ENCODE measurements at regions not wholly inside any gene's neighbourhood (a gene's known extent, or its start where the extent isn't known, plus 50 kb on each side); places are given as distances from the start of the nearest gene placed in this dataset.

DNA sequence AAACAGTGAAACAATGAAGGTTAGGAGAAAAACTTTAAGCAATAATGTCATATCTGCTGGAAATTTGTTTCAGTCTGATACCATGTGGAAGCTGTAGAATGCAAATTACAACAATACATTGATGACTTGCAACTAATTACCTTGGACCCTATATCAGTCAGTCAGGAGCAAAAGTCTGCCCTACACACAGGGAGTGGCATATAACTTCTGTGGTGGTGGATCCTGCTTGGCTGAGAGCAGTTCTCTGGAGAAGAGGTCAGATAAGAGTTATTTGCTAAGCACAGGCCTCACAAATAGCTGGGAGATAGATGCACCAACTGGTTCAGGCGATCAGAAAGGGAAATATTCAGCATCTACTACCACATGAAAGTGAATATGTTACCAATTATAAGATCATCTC, 1364.6 kb upstream of the EPHA6 start:
- no peak for TF ChIP-seq HDAC6 (IDR thresholded peaks at IDR 0.05; ENCODE audit: low read depth, low read length)
- no peak for TF ChIP-seq YY1 (IDR thresholded peaks at IDR 0.05; ENCODE audit: low read depth, low read length)
- TF ChIP-seq BRCA1 (IDR thresholded peaks at IDR 0.05; ENCODE audit: low read depth, low read length): no peak
- no peak for TF ChIP-seq SRF (IDR thresholded peaks at IDR 0.05; ENCODE audit: low read depth, low read length)
- TF ChIP-seq KDM5A (IDR thresholded peaks at IDR 0.05; ENCODE audit: low read length): no peak
- no peak for TF ChIP-seq SP2 (IDR thresholded peaks at IDR 0.05; ENCODE audit: low read length)
- no peak for TF ChIP-seq TAF7 (optimal IDR thresholded peaks at IDR 0.05; ENCODE audit: borderline replicate concordance, low read depth, low read length)
- no peak for TF ChIP-seq RFX5 (IDR thresholded peaks at IDR 0.05; ENCODE audit: borderline replicate concordance, low read depth, low read length)
- no peak for TF ChIP-seq SP1 (IDR thresholded peaks at IDR 0.05; ENCODE audit: low read depth, low read length)
- no peak for TF ChIP-seq GTF2F1 (IDR thresholded peaks at IDR 0.05; ENCODE audit: borderline replicate concordance, low read depth, low read length)
- no peak for TF ChIP-seq KDM1A (IDR thresholded peaks at IDR 0.05; ENCODE audit: borderline replicate concordance, low read length)
- TF ChIP-seq, protein P1, sequence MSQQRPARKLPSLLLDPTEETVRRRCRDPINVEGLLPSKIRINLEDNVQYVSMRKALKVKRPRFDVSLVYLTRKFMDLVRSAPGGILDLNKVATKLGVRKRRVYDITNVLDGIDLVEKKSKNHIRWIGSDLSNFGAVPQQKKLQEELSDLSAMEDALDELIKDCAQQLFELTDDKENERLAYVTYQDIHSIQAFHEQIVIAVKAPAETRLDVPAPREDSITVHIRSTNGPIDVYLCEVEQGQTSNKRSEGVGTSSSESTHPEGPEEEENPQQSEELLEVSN (IDR thresholded peaks at IDR 0.05): no peak
- Histone ChIP-seq H3K9ac (replicated peaks in 1 of 4; ENCODE audit: extremely low read depth in 1 of 4, low read depth in 3 of 4, low read length in 3 of 4) (no peak overlapping the region), H3K23me2 (ENCODE audit: low read depth, low read length) (no peaks in the 10 kb centered on the region), H2BK120ac (replicated peaks; ENCODE audit: low read depth, low read length) (no peak overlapping the region), H2BK5ac (ENCODE audit: low read depth, low read length) (no peak overlapping the region), H3K18ac (ENCODE audit: extremely low read depth, low read length) (no peak overlapping the region), H3K14ac (ENCODE audit: insufficient read length) (no peak overlapping the region), H3K79me1 (ENCODE audit: low read depth, low read length) (no peaks in the 10 kb centered on the region), H4K5ac (ENCODE audit: insufficient read length, low read depth, low read length) (no peak overlapping the region), H4K91ac (replicated peaks; ENCODE audit: insufficient read length, low read length) (no peak overlapping the region), H3K79me2 (ENCODE audit: control insufficient read depth in 1 of 2, insufficient read depth in 2 of 2, low read length in 2 of 2) (no peaks in the 10 kb centered on the region), H2BK12ac (ENCODE audit: low read depth, low read length) (no peak overlapping the region), H3K4me3 (ENCODE audit: extremely low read depth in 1 of 4, insufficient read depth in 2 of 4, low read depth in 3 of 4, low read length in 4 of 4) (no peak overlapping the region), H2BK20ac (ENCODE audit: low read length) (no peak overlapping the region), H3K27ac (ENCODE audit: low read depth, low read length) (no peak overlapping the region), H3K27me3 (replicated peaks in 1 of 4; ENCODE audit: control insufficient read depth in 3 of 4, extremely low read depth in 1 of 4, insufficient read depth in 3 of 4, low read length in 3 of 4) (no peaks in the 10 kb centered on the region), H2AFZ (ENCODE audit: low read length) (no peak overlapping the region), H3K4ac (replicated peaks; ENCODE audit: insufficient read length, low read depth, low read length) (no peak overlapping the region), H3K36me3 (ENCODE audit: control insufficient read depth in 2 of 4, insufficient read depth in 4 of 4, low read length in 3 of 4) (no peaks in the 10 kb centered on the region), H2AK5ac (ENCODE audit: low read depth, low read length) (no peak overlapping the region), H3K56ac (replicated peaks; ENCODE audit: insufficient read length, low read depth, low read length) (no peak overlapping the region), H4K8ac (ENCODE audit: extremely low read depth, insufficient read depth, low read length) (no peak overlapping the region), H3K4me2 (ENCODE audit: insufficient read depth in 1 of 2, low read depth in 2 of 2, low read length in 2 of 2) (no peak overlapping the region), H3K9me3 (ENCODE audit: insufficient read depth in 2 of 2, low read depth in 1 of 2, low read length in 1 of 2) (no peaks in the 10 kb centered on the region), H3K4me1 (replicated peaks in 1 of 4; ENCODE audit: control insufficient read depth in 3 of 4, insufficient read depth in 4 of 4, low read length in 3 of 4) (no peaks in the 10 kb centered on the region), H3K23ac (ENCODE audit: insufficient read length) (no peak overlapping the region), H4K20me1 (replicated peaks in 1 of 2; ENCODE audit: control insufficient read depth in 1 of 2, insufficient read depth in 2 of 2, low read length in 2 of 2) (no peaks in the 10 kb centered on the region), H2BK15ac (ENCODE audit: low read length) (no peak overlapping the region)
- POLR2A ChIA-PET (ENCODE audit: partially characterized antibody): no interaction called here
- WGBS, 2 experiments (ENCODE audit: extremely low coverage in 1 of 2, insufficient coverage in 1 of 2, insufficient read length in 1 of 2, insufficient replicate concordance in 2 of 2, low coverage in 1 of 2, low lambda C conversion rate in 2 of 2, missing lambda C conversion rate in 1 of 2): 69% methylated on average over 1 of the region's 1 CpG; no CpG with 5 or more reads in 1 of the 2 experiments
- CTCF ChIA-PET (ENCODE audit: partially characterized antibody): no interaction called here
- no peak for FAIRE-seq
- DNase-seq (ENCODE audit: low read depth in 1 of 2, low spot score in 2 of 2): no peak

Data from H1 (cell line).